ENCODE measurements at regions not wholly inside any gene's neighbourhood (a gene's known extent, or its start where the extent isn't known, plus 50 kb on each side); places are given as distances from the start of the nearest gene placed in this dataset. TPM values are rescaled to one million over a fixed set of nuclear protein-coding genes. Genes with fewer than 3 reads are reported as not detected.

Small RNA genes lying in the stretch of these regions (small RNA-seq; reads per million reads assigned to genes)
- not detected for gene HMGN2P47 (ENCODE audit: low read depth)

Measured in mesenchymal stem cell (in vitro differentiated cells and primary cell).